OCI-LY3 (cell line): ENCODE measurements at regions not wholly inside any gene's neighbourhood (a gene's known extent, or its start where the extent isn't known, plus 50 kb on each side); places are given as distances from the start of the nearest gene placed in this dataset.

Experiments used
- H2AFZ ChIP-seq: fragments of 200-600, 300-600 bp; shearing (Covaris generic); 2 replicates; pipeline ENCODE4 v1.6.0; 2014; ENCODE audit warnings: antibody characterized with exemption, low read depth, low read length
- H3K27ac ChIP-seq: fragments of 200-600, 300-600 bp; sonication (generic); 2 replicates; pipeline ENCODE4 v1.5.1; 2014; ENCODE audit warnings: mild to moderate bottlenecking, low read length, moderate library complexity, mixed read lengths
- H3K27me3 ChIP-seq: fragments of 200-600, 300-600 bp; sonication (generic); 2 replicates; pipeline ENCODE4 v1.6.1; 2014; ENCODE audit warnings: low read depth, low read length, mixed read lengths
- H3K36me3 ChIP-seq: fragments of 200-600, 300-600 bp; sonication (generic); replicated peaks from 2 replicates; pipeline ENCODE3; 2014; ENCODE audit warnings: low read depth, low read length, mixed read lengths
- H3K4me1 ChIP-seq: fragments of 300-600, 200-600 bp; sonication (generic); 2 replicates; pipeline ENCODE4 v1.6.1; 2014; ENCODE audit warnings: low read length, mixed read lengths
- H3K4me2 ChIP-seq: fragments of 200-600, 300-600 bp; sonication (generic); 2 replicates; pipeline ENCODE4 v1.6.1; 2014; ENCODE audit warnings: low read length, mixed read lengths
- H3K4me3 ChIP-seq: fragments of 300-600, 200-600 bp; sonication (generic); 2 replicates; pipeline ENCODE4 v1.5.1; 2014; ENCODE audit warnings: antibody characterized with exemption, mild to moderate bottlenecking, low read length, moderate library complexity
- H3K79me2 ChIP-seq: fragments of 300-600, 200-600 bp; shearing (Covaris generic); 2 replicates; pipeline ENCODE4 v1.6.1; 2014; ENCODE audit warnings: mild to moderate bottlenecking, low read length, mixed read lengths
- H3K9ac ChIP-seq: fragments of 300-600, 200-600 bp; shearing (Covaris generic); 2 replicates; pipeline ENCODE4 v1.6.0; 2014; ENCODE audit warnings: mild to moderate bottlenecking, low read length, moderate library complexity
- H3K9me3 ChIP-seq: fragments of 200-600, 300-600 bp; shearing (Covaris generic); 2 replicates; pipeline ENCODE4 v1.6.1; 2014; ENCODE audit warnings: low read length, mixed read lengths; ENCODE audit not compliant: insufficient read depth
- H4K20me1 ChIP-seq: fragments of 200-600, 300-600 bp; sonication (generic); 2 replicates; pipeline ENCODE4 v1.6.1; 2016; ENCODE audit warnings: low read length, mixed read lengths; ENCODE audit not compliant: insufficient read depth
- CTCF ChIP-seq: fragments of 200-600, 300-600 bp; sonication (generic); IDR thresholded peaks from 2 replicates; pipeline ENCODE4 v1.5.1; 2014; ENCODE audit warnings: antibody characterized with exemption, low read length, low read depth
- EZH2phosphoT487 ChIP-seq: fragments of 200-600 bp; shearing (Covaris generic); IDR thresholded peaks from 2 replicates; pipeline ENCODE4 v1.6.1; 2018; ENCODE audit warnings: antibody characterized with exemption, mixed run types, low read depth

DNA sequence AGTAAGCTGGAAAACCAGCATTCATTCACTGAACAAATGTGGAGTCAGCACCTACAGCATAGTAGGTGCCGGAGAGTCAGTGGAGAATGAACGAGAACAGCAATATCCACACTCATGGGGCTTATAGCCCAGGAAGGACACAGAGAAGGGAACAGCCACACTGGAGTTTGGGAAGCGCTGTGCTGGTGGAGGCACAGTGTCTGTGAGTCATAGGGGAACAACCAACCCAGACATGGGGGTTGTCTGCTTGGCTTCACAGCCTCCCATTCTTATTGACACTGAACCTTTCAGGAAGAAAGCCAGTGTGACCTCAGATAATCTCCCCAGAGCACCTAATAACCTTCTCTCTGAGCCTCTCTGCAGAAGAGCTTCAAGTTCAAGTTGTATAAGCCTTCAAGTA lies 56.6 kb upstream of the UBASH3B start:
- Histone ChIP-seq H3K36me3 (no peaks in the 10 kb centered on the region), H4K20me1 (no peaks in the 10 kb centered on the region), H3K4me2 (no peak overlapping the region), H3K4me1 (peaks cover 54% of the 10 kb centered on the region), H3K27me3 (no peaks in the 10 kb centered on the region), H3K4me3 (no peak overlapping the region), H3K9ac (no peak overlapping the region), H3K9me3 (no peaks in the 10 kb centered on the region), H3K27ac (no peak overlapping the region), H3K79me2 (no peaks in the 10 kb centered on the region), H2AFZ (no peak overlapping the region)
- no peak for TF ChIP-seq CTCF
- TF ChIP-seq EZH2phosphoT487: no peak

- Histone ChIP-seq H3K79me2 (no peaks in the 10 kb centered on the region), H3K9ac (peak overlapping the region; percentile 14; the same call in 1 of the 2 replicates), H3K4me1 (peaks cover 67% of the 10 kb centered on the region), H3K27ac (peak overlapping the region; percentile 19; the same call in 1 of the 2 replicates), H2AFZ (no peak overlapping the region), H4K20me1 (no peaks in the 10 kb centered on the region), H3K36me3 (no peaks in the 10 kb centered on the region), H3K4me3 (no peak overlapping the region), H3K9me3 (no peaks in the 10 kb centered on the region), H3K27me3 (no peaks in the 10 kb centered on the region), H3K4me2 (peak overlapping the region; percentile 50)
- peak; percentile 37 for TF ChIP-seq CTCF
- no peak for TF ChIP-seq EZH2phosphoT487
Observed at GRCh38 chr11:122597511-122597910, 58.0 kb upstream of the UBASH3B start.

GRCh38 chr11:122594986-122595645 lies 60.4 kb upstream of the UBASH3B start:
- Histone ChIP-seq H3K9me3 (no peaks in the 10 kb centered on the region), H3K4me2 (peak overlapping the region; percentile 81), H3K4me1 (peaks cover 74% of the 10 kb centered on the region), H3K36me3 (no peaks in the 10 kb centered on the region), H3K9ac (peak overlapping the region; percentile 75), H3K4me3 (peak overlapping the region; percentile 11), H2AFZ (peak overlapping the region; percentile 33), H4K20me1 (no peaks in the 10 kb centered on the region), H3K27me3 (no peaks in the 10 kb centered on the region), H3K79me2 (no peaks in the 10 kb centered on the region), H3K27ac (peak overlapping the region; percentile 99)
- no peak for TF ChIP-seq EZH2phosphoT487
- no peak for TF ChIP-seq CTCF

DNA sequence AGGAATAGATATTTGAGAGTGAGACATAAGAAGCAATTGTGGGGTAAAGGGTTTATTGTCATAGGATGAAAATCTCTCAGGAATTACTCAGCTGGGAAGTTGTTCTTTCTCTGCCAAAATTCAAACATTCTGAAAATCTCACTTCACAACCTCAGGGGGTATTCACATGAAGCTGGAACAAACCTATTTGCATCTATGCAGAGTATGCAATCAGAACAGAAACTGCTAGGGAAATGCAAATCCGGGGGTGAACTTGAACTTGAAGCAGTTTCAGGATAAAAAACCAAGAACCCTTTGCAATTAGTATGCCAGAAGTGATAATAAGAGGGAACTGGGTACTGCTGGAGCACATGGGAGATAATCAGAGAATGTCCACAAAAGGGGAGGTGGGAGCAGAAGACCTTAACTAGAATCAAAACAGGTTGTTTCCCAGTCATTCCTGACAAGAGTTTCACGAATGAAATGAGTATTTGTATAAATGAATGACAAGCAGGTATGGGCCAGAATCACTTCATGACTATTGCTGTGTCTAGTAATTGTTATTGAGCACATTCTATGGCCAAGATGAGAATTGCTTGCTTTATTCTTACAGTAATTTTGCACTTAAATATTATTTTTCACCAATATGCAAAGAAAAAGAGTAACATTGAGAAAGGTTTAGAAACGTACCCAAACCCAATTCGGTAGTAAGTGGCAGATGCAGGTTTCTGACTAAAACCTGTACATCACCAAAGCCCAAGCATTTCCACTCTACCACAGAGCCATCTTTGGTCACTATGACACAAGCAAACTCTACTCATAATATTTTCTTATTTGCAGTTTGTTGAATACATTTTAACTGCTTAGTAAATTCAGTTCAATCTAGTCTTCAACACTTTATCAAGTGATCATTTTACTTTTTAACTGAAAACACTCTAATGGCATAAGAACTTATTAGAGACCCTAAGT lies 61.8 kb upstream of the UBASH3B start:
- Histone ChIP-seq H4K20me1 (no peaks in the 10 kb centered on the region), H3K27ac (peak overlapping the region; percentile 99), H3K9me3 (peaks cover under 1% of the 10 kb centered on the region; the same call in 1 of the 2 replicates), H3K79me2 (no peaks in the 10 kb centered on the region), H3K27me3 (no peaks in the 10 kb centered on the region), H3K4me1 (peaks cover 66% of the 10 kb centered on the region), H2AFZ (no peak overlapping the region), H3K9ac (peak overlapping the region; percentile 75), H3K4me2 (peak overlapping the region; percentile 83), H3K36me3 (no peaks in the 10 kb centered on the region), H3K4me3 (peak overlapping the region; percentile 52)
- no peak for TF ChIP-seq CTCF
- 0 out of 2 replicates have a peak, but pooled peaks have one; percentile 43 for TF ChIP-seq EZH2phosphoT487
